HepG2 (cell line): ENCODE measurements at regions not wholly inside any gene's neighbourhood (a gene's known extent, or its start where the extent isn't known, plus 50 kb on each side); places are given as distances from the start of the nearest gene placed in this dataset.
A peak's percentile ranks its signal among the peaks of the same experiment; 100 is the strongest.

Experiments
- ATAC-seq: fragments of 200-7000 bp; cut with Tn5 transposase; 3 replicates; pipeline ENCODE4 v1.9.1; 2020; ENCODE audit warnings: mild to moderate bottlenecking, moderate library complexity
- BruUV-seq: library from RNA; stranded (reverse); fragments of 400-500 nt; replicated peaks from 2 replicates; lab custom pipeline; 2021; lab: Mats Ljungman, UMichigan
- CTCF ChIA-PET: fragments of 300-600 bp; formaldehyde crosslinking; extraction: SDS; loops from one replicate; lab custom pipeline; 2021; ENCODE audit warnings: low total read pairs, inconsistent platforms, low intra/inter-chr PET ratio; lab: Yijun Ruan, JAX
- POLR2A ChIA-PET: fragments of 350-600 bp; sonication (Branson Sonifier 250); formaldehyde crosslinking; loops from one replicate; lab custom pipeline; 2020; ENCODE audit warnings: antibody characterized with exemption, inconsistent platforms; lab: Yijun Ruan, JAX
- DNase-seq: peaks from one replicate; pipeline ENCODE4 v3.0.0-alpha.2; 2015; ENCODE audit warnings: low spot score
- FAIRE-seq: peaks from 3 replicates; lab custom pipeline; 2011; peaks lifted over from hg19 to GRCh38; lab: Jason Lieb, UNC
- H2AFZ ChIP-seq: one replicate; pipeline ENCODE4 v1.6.1; 2011; ENCODE audit warnings: low read length, inconsistent platforms
- H3K27ac ChIP-seq: fragments of 300-600 bp; 3 replicates; pipeline ENCODE4 v1.8.0; 2011; ENCODE audit warnings: mixed run types, mild to moderate bottlenecking, mixed read lengths, low read length, inconsistent platforms; ENCODE audit not compliant: insufficient read depth; ENCODE audit errors: extremely low read length
- H3K27me3 ChIP-seq, 2 experiments: fragments of 200-600 bp in 1 of 2; 2 replicates in 1 of 2; 3 replicates in 1 of 2; pipeline versions ENCODE4 v1.6.0 to v1.8.0; 2011; ENCODE audit warnings: low read length in 2 of 2, mild to moderate bottlenecking in 2 of 2, moderate library complexity in 2 of 2, inconsistent platforms in 1 of 2; ENCODE audit not compliant: insufficient read depth in 2 of 2, control insufficient read depth in 1 of 2
- H3K36me3 ChIP-seq, 2 experiments: fragments of 200-600 bp in 1 of 2; replicated peaks in 1 of 2; 2 replicates in 1 of 2; 3 replicates in 1 of 2; pipeline versions ENCODE4 v1.5.1 to v1.8.0; 2011; ENCODE audit warnings: low read length in 2 of 2, inconsistent platforms in 1 of 2; ENCODE audit not compliant: insufficient read depth in 2 of 2, control insufficient read depth in 1 of 2
- H3K4me1 ChIP-seq: 2 replicates; pipeline ENCODE4 v1.5.1; 2012; ENCODE audit warnings: low read length, inconsistent platforms; ENCODE audit not compliant: insufficient read depth
- H3K4me2 ChIP-seq: 2 replicates; pipeline ENCODE4 v1.6.0; 2011; ENCODE audit warnings: low read depth, low read length, inconsistent platforms
- H3K4me3 ChIP-seq, 3 experiments: fragments of 200-600 bp in 1 of 3; sonication (generic), shearing (Covaris generic) in 1 of 3; replicated peaks in 1 of 3; 2 replicates each; pipeline ENCODE4 v1.5.1; 2011 to 2016; ENCODE audit warnings: low read length in 3 of 3, inconsistent platforms in 2 of 3, low read depth in 2 of 3, mild to moderate bottlenecking in 2 of 3, control low read depth in 1 of 3, mixed read lengths in 1 of 3; ENCODE audit not compliant: insufficient read depth in 1 of 3
- H3K79me2 ChIP-seq: one replicate; pipeline ENCODE4 v1.6.1; 2011; ENCODE audit warnings: low read length, inconsistent platforms; ENCODE audit not compliant: insufficient read depth
- H3K9ac ChIP-seq: 2 replicates; pipeline ENCODE4 v1.6.0; 2011; ENCODE audit warnings: mild to moderate bottlenecking, low read depth, low read length, inconsistent platforms; ENCODE audit not compliant: insufficient read depth
- H3K9me3 ChIP-seq: 2 replicates; pipeline ENCODE4 v1.5.1; 2012; ENCODE audit warnings: mild to moderate bottlenecking, low read length
- H4K20me1 ChIP-seq: 2 replicates; pipeline ENCODE4 v1.6.0; 2011; ENCODE audit warnings: inconsistent platforms, mild to moderate bottlenecking, low read length, moderate library complexity; ENCODE audit not compliant: insufficient read depth
- FOXK1 ChIP-seq: sonication (generic); formaldehyde crosslinking; IDR thresholded peaks from 2 replicates; pipeline ENCODE4 v1.4.0; 2020; ENCODE audit warnings: low read depth, missing genetic modification reagents, borderline replicate concordance
- FOXK2 ChIP-seq: fragments of 450-650 bp; IDR thresholded peaks from 2 replicates; pipeline ENCODE4 v1.6.1; 2016
- IRF2 ChIP-seq: IDR thresholded peaks from 2 replicates; pipeline ENCODE4 v1.6.1; 2018; ENCODE audit warnings: missing genetic modification reagents, missing compliant biosample characterization
- KDM1A ChIP-seq: IDR thresholded peaks from 2 replicates; pipeline ENCODE4 v1.6.1; 2016; ENCODE audit warnings: missing compliant biosample characterization
- KDM2A ChIP-seq: sonication (generic); formaldehyde crosslinking; IDR thresholded peaks from 2 replicates; pipeline ENCODE4 v1.4.0; 2020; ENCODE audit warnings: low read depth, missing genetic modification reagents, borderline replicate concordance
- RFXAP ChIP-seq: sonication (generic); formaldehyde crosslinking; IDR thresholded peaks from 2 replicates; pipeline ENCODE4 v1.4.0; 2020; ENCODE audit warnings: missing genetic modification reagents, borderline replicate concordance
- THRA ChIP-seq: sonication (generic); formaldehyde crosslinking; IDR thresholded peaks from 2 replicates; pipeline ENCODE4 v1.4.0; 2020; ENCODE audit warnings: missing genetic modification reagents, borderline replicate concordance
- ZNF160 ChIP-seq: sonication (generic); formaldehyde crosslinking; IDR thresholded peaks from 2 replicates; pipeline ENCODE4 v1.8.0; 2022; ENCODE audit warnings: mild to moderate bottlenecking, inconsistent platforms, missing genetic modification reagents
- ZNF580 ChIP-seq: IDR thresholded peaks from 2 replicates; pipeline ENCODE4 v1.6.1; 2016; ENCODE audit warnings: low read depth, borderline replicate concordance
- ZNF768 ChIP-seq: sonication (generic); formaldehyde crosslinking; IDR thresholded peaks from 2 replicates; pipeline ENCODE4 v1.4.0; 2020; ENCODE audit warnings: missing genetic modification reagents
- ZSCAN20 ChIP-seq: sonication (generic); formaldehyde crosslinking; IDR thresholded peaks from 2 replicates; pipeline ENCODE4 v1.4.0; 2020; ENCODE audit warnings: missing genetic modification reagents, mild to moderate bottlenecking, borderline replicate concordance
- ZZZ3 ChIP-seq: sonication (generic); formaldehyde crosslinking; IDR thresholded peaks from 2 replicates; pipeline ENCODE4 v1.4.0; 2020; ENCODE audit warnings: missing genetic modification reagents, mild to moderate bottlenecking, borderline replicate concordance
- WGBS: methylation state at CpG from one replicate; pipeline ENCODE4 v1.1.6; 2017; ENCODE audit warnings: low lambda C conversion rate; 5-methylcytosine and 5-hydroxymethylcytosine counted together
- in situ Hi-C: cut with HindIII; loops from 2 replicates; pipeline ENCODE4 v1.10.0; 2017; ENCODE audit warnings: low pct_unique_long_range_greater_than_20kb; ENCODE audit not compliant: extremely low pct_ligation_motif_present
- intact Hi-C: fragments of 100-400 bp; cut with micrococcal nuclease; formaldehyde crosslinking; loops from one replicate; pipeline ENCODE4 v1.10.0; 2022; ENCODE audit not compliant: unreplicated experiment
- TF ChIP-seq, protein P1 (sequence below): sonication (generic); formaldehyde crosslinking; IDR thresholded peaks from 2 replicates; pipeline ENCODE4 v1.8.0; 2022; ENCODE audit warnings: missing genetic modification reagents, mild to moderate bottlenecking, borderline replicate concordance
- TF ChIP-seq, protein P2 (sequence below): sonication (generic); formaldehyde crosslinking; IDR thresholded peaks from 2 replicates; pipeline ENCODE4 v1.5.0; 2020; ENCODE audit warnings: mild to moderate bottlenecking, missing genetic modification reagents, moderate library complexity

DNA sequence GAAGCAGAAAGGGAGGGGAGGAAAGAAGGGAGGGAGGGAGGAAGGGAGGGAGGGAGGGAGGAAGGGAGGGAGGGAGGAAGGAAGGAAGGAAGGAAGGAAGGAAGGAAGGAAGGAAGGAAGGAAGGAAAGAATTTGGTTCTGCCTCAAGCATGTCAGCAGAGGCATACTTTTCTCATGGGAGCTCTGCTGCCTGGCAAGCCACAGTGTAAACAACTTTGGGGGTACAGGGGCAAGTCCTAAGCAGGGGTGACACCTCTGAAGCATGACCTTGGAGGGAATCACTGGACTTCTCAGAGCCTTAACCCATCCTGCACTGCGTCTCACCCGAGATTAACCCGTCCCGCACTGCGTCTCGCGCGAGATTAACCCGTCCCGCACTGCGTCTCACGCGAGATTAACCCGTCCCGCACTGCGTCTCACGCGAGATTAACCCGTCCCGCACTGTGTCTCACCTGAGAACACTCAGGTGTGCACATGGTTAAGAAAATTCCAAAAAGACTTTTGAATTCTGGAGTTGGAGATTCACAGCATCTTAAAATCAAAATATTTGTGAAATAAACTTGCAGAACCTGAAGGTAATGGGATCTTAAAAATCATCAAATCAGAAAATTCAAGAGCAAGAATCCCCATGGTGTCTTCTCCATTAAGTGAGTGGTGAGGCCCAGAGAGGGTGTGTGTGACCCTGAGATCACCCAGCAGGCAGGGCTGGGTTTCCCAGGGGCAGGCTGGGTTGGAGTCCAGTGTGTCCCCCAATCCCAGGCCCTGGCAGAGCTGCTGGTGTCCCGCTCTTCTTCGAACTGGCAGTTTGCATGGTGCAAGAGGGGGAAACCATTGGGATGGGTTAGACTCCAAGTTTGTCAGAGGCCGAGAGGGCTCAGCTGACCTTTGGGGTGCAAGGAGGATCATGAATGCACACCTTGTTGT, 190.4 kb downstream of the MN1 start:
- no TSS peak for BruUV-seq
- Histone ChIP-seq H3K9me3 (no peaks in the 10 kb centered on the region), H3K9ac (no peak overlapping the region), H2AFZ (no peak overlapping the region), H4K20me1 (no peaks in the 10 kb centered on the region), H3K27ac (no peak overlapping the region), H3K27me3 (no peaks in the 10 kb centered on the region), H3K4me2 (no peak overlapping the region), H3K79me2 (no peaks in the 10 kb centered on the region), H3K4me3 (no peak overlapping the region), H3K36me3 (no peaks in the 10 kb centered on the region), H3K4me1 (no peaks in the 10 kb centered on the region)
- intact Hi-C loops (no loop called here), in situ Hi-C loops (no loop called here)
- CTCF ChIA-PET, result no interaction called here
- no peak for TF ChIP-seq FOXK1 (CRISPR knock-in tag)
- no peak for TF ChIP-seq IRF2
- peak; percentile 53; the same call in 1 of the 2 replicates for TF ChIP-seq ZNF768
- no peak for TF ChIP-seq KDM1A
- no peak for TF ChIP-seq ZNF580
- WGBS, result 69% methylated on average over 21 of the region's 23 CpGs
- POLR2A ChIA-PET, result no interaction called here
- no peak for ATAC-seq
- no peak for FAIRE-seq
- DNase-seq, result no peak

DNA sequence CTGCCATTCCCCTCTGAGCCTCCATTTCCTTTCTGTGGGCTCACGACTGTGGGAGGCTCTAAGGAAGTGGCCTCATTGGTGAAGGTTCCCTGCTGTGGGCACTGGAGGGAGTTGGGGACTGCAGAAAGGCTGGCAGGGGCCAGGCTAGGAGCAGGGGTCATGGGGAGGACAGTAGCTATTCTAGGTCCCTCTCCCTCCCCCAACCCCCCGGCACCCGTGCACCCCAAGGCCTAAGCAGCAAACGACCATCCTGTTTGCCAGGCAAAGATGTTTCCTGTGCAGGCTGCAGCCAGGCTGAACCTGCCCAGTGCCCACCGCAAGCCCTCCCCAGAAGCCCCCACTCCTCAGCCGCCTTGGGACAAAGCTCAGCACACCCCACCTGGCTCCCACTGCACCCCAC, 189.4 kb downstream of the MN1 start:
- no peak for FAIRE-seq
- no peak overlapping the region for H3K9ac ChIP-seq
- DNase-seq, result no peak
- intact Hi-C loops (no loop called here), in situ Hi-C loops (no loop called here)
- CTCF ChIA-PET, result no interaction called here
- BruUV-seq, result no TSS peak
- H3K36me3 ChIP-seq, result no peaks in the 10 kb centered on the region
- no peaks in the 10 kb centered on the region for H3K79me2 ChIP-seq
- no peaks in the 10 kb centered on the region for H3K4me1 ChIP-seq
- H4K20me1 ChIP-seq, result no peaks in the 10 kb centered on the region
- whole genome bisulfite sequencing, result 60% methylated on average over 1 of the region's 6 CpGs
- H3K4me3 ChIP-seq, result no peak overlapping the region
- no peaks in the 10 kb centered on the region for H3K9me3 ChIP-seq
- no peak overlapping the region for H3K4me2 ChIP-seq
- ATAC-seq, result no peak
- H3K27ac ChIP-seq, result no peak overlapping the region
- no peaks in the 10 kb centered on the region for H3K27me3 ChIP-seq
- POLR2A ChIA-PET, result no interaction called here
- no peak overlapping the region for H2AFZ ChIP-seq
- no peak for TF ChIP-seq FOXK2
- TF ChIP-seq ZNF160 (CRISPR knock-in tag), result no peak
- TF ChIP-seq ZZZ3, result no peak
- no peak for TF ChIP-seq ZSCAN20
- TF ChIP-seq RFXAP (CRISPR knock-in tag), result no peak
- TF ChIP-seq THRA (CRISPR knock-in tag), result no peak
- TF ChIP-seq, protein P1, sequence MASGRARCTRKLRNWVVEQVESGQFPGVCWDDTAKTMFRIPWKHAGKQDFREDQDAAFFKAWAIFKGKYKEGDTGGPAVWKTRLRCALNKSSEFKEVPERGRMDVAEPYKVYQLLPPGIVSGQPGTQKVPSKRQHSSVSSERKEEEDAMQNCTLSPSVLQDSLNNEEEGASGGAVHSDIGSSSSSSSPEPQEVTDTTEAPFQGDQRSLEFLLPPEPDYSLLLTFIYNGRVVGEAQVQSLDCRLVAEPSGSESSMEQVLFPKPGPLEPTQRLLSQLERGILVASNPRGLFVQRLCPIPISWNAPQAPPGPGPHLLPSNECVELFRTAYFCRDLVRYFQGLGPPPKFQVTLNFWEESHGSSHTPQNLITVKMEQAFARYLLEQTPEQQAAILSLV (CRISPR knock-in tag), result no peak
- no peak for TF ChIP-seq KDM2A (CRISPR knock-in tag)
- TF ChIP-seq, protein P2, sequence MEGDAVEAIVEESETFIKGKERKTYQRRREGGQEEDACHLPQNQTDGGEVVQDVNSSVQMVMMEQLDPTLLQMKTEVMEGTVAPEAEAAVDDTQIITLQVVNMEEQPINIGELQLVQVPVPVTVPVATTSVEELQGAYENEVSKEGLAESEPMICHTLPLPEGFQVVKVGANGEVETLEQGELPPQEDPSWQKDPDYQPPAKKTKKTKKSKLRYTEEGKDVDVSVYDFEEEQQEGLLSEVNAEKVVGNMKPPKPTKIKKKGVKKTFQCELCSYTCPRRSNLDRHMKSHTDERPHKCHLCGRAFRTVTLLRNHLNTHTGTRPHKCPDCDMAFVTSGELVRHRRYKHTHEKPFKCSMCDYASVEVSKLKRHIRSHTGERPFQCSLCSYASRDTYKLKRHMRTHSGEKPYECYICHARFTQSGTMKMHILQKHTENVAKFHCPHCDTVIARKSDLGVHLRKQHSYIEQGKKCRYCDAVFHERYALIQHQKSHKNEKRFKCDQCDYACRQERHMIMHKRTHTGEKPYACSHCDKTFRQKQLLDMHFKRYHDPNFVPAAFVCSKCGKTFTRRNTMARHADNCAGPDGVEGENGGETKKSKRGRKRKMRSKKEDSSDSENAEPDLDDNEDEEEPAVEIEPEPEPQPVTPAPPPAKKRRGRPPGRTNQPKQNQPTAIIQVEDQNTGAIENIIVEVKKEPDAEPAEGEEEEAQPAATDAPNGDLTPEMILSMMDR, result no peak
